Parathyroid adenoma (tissue), 2 donors: ENCODE measurements at regions not wholly inside any gene's neighbourhood (a gene's known extent, or its start where the extent isn't known, plus 50 kb on each side); places are given as distances from the start of the nearest gene placed in this dataset.

Experiments
- H2AFZ ChIP-seq: fragments of 300-600 bp; sonication (generic); one replicate; pipeline ENCODE4 v1.7.0; 2017; ENCODE audit warnings: antibody characterized with exemption, mild to moderate bottlenecking
- H3K27ac ChIP-seq: fragments of 300-600 bp; sonication (generic); one replicate; pipeline ENCODE4 v1.7.0; 2017
- H3K27me3 ChIP-seq: fragments of 300-600 bp; sonication (generic); one replicate; pipeline ENCODE4 v1.7.0; 2017; ENCODE audit warnings: low read length; ENCODE audit not compliant: control insufficient read depth, insufficient read depth
- H3K36me3 ChIP-seq: fragments of 300-600 bp; sonication (generic); one replicate; pipeline ENCODE4 v1.7.0; 2017; ENCODE audit warnings: low read length; ENCODE audit not compliant: control insufficient read depth, insufficient read depth
- H3K4me1 ChIP-seq: fragments of 300-600 bp; sonication (generic); one replicate; pipeline ENCODE4 v1.7.0; 2017; ENCODE audit warnings: control low read depth
- H3K4me2 ChIP-seq: fragments of 300-600 bp; sonication (generic); one replicate; pipeline ENCODE4 v1.7.0; 2017; ENCODE audit warnings: low read length
- H3K4me3 ChIP-seq: fragments of 300-600 bp; sonication (generic); one replicate; pipeline ENCODE4 v1.7.0; 2017; ENCODE audit warnings: low read depth, low read length
- H3K79me2 ChIP-seq: fragments of 300-600 bp; sonication (generic); one replicate; pipeline ENCODE4 v1.7.0; 2017; ENCODE audit warnings: control low read depth
- H3K9ac ChIP-seq: fragments of 300-600 bp; sonication (generic); one replicate; pipeline ENCODE4 v1.7.0; 2017; ENCODE audit warnings: mild to moderate bottlenecking
- H3K9me3 ChIP-seq: fragments of 300-600 bp; sonication (generic); one replicate; pipeline ENCODE4 v1.7.0; 2017; ENCODE audit warnings: low read length; ENCODE audit not compliant: control insufficient read depth
- CTCF ChIP-seq: fragments of 300-600 bp; sonication (generic); IDR thresholded peaks from one replicate; pipeline ENCODE4 v1.7.0; 2017; ENCODE audit warnings: antibody characterized with exemption, mild to moderate bottlenecking
- donor health status: primary hyperparathyroidism.

DNA sequence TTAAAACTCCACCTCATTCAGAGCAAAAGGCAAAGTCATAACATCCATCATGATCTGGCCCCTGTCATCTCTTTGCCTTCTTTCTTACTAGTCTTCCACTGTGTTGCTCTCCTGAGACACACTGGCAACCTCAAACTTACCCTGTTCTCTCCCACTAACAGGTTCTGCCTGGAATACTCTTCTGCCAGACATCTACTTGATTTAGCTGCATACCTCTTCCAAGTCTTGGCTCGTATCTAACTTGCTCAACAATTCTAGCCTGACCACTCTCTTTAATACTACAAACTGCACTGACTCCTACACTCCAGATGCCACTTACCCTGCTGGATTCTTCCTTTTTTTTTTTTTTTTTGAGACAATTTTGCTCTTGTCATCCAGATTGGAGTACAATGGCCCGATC, 167.0 kb upstream of the MTPN start:
- no peak for TF ChIP-seq CTCF
- Histone ChIP-seq H3K9ac (no peak overlapping the region), H3K9me3 (no peaks in the 10 kb centered on the region), H3K79me2 (no peaks in the 10 kb centered on the region), H2AFZ (no peak overlapping the region), H3K4me2 (no peak overlapping the region), H3K36me3 (no peaks in the 10 kb centered on the region), H3K27ac (no peak overlapping the region), H3K4me1 (no peaks in the 10 kb centered on the region), H3K4me3 (no peak overlapping the region), H3K27me3 (no peaks in the 10 kb centered on the region)

- no peaks in the 10 kb centered on the region for H3K4me1 ChIP-seq
- H3K4me3 ChIP-seq: no peak overlapping the region
- TF ChIP-seq CTCF: no peak
- no peak overlapping the region for H3K27ac ChIP-seq
- no peak overlapping the region for H2AFZ ChIP-seq
- no peaks in the 10 kb centered on the region for H3K36me3 ChIP-seq
- H3K9ac ChIP-seq: no peak overlapping the region
- H3K27me3 ChIP-seq: no peaks in the 10 kb centered on the region
- no peaks in the 10 kb centered on the region for H3K79me2 ChIP-seq
- H3K4me2 ChIP-seq: no peak overlapping the region
- H3K9me3 ChIP-seq: no peaks in the 10 kb centered on the region
Measured at GRCh38 chr7:136143271-136143670, 166.1 kb upstream of the MTPN start.

GRCh38 chr7:136142583-136142982, 165.4 kb upstream of the MTPN start:
- no peak overlapping the region for H2AFZ ChIP-seq
- no peaks in the 10 kb centered on the region for H3K4me1 ChIP-seq
- no peaks in the 10 kb centered on the region for H3K9me3 ChIP-seq
- no peak for TF ChIP-seq CTCF
- no peaks in the 10 kb centered on the region for H3K79me2 ChIP-seq
- no peak overlapping the region for H3K27ac ChIP-seq
- no peaks in the 10 kb centered on the region for H3K27me3 ChIP-seq
- no peak overlapping the region for H3K9ac ChIP-seq
- H3K4me3 ChIP-seq: no peak overlapping the region
- H3K4me2 ChIP-seq: no peak overlapping the region
- no peaks in the 10 kb centered on the region for H3K36me3 ChIP-seq

DNA sequence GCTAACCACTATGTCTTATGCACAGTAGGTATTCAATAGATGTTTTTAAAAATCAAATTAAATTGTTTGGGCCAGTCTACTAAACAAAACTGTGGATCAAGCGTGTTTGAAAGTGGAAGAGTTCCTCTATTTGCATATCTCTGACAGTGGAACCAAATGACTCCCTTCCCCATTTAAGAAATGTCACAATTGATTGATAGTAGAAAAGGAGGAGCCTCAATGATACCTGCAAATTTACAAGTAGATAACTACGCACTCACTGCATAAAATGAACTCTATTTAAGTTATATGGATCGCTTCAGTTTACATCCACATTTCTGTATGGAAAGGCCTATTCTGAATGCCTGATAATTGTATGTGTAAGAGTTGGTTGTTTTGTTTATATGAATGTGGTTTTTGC, 163.3 kb upstream of the MTPN start:
- H3K9me3 ChIP-seq: no peaks in the 10 kb centered on the region
- TF ChIP-seq CTCF: no peak
- H3K79me2 ChIP-seq: no peaks in the 10 kb centered on the region
- H3K36me3 ChIP-seq: no peaks in the 10 kb centered on the region
- no peaks in the 10 kb centered on the region for H3K4me1 ChIP-seq
- H3K4me3 ChIP-seq: no peak overlapping the region
- H3K27me3 ChIP-seq: no peaks in the 10 kb centered on the region
- no peak overlapping the region for H2AFZ ChIP-seq
- H3K27ac ChIP-seq: no peak overlapping the region
- H3K4me2 ChIP-seq: no peak overlapping the region
- no peak overlapping the region for H3K9ac ChIP-seq

DNA sequence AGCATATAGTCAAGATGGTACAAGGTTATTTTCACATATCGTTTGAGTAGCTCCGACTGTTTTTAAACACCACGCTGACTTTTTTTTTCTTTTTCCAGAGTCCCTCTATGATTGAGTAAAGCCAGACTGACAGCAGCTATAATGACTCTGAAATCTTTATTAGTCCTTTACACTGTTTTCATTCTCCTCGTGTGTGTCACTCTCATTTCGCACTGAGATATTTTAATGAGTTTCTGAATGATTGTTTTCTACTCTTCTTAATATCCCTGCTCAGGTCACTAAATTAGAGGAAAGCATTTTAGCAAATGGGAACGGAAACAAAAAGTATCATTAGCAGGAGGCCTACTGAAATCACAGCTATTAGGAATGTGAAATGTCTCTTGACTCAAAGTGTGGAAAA, 162.3 kb upstream of the MTPN start:
- Histone ChIP-seq H3K27ac (no peak overlapping the region), H3K4me2 (no peak overlapping the region), H3K9me3 (no peaks in the 10 kb centered on the region), H3K36me3 (no peaks in the 10 kb centered on the region), H3K9ac (no peak overlapping the region), H3K4me3 (no peak overlapping the region), H3K27me3 (no peaks in the 10 kb centered on the region), H2AFZ (no peak overlapping the region), H3K4me1 (no peaks in the 10 kb centered on the region), H3K79me2 (no peaks in the 10 kb centered on the region)
- TF ChIP-seq CTCF: no peak
